SK-N-SH (cell line): ENCODE measurements at regions not wholly inside any gene's neighbourhood (a gene's known extent, or its start where the extent isn't known, plus 50 kb on each side); places are given as distances from the start of the nearest gene placed in this dataset.

Experiments
- CTCF ChIA-PET: fragments of 300-600, 350-600 bp; formaldehyde crosslinking; extraction: SDS; loops from one replicate; lab custom pipeline; 2021; lab: Yijun Ruan, JAX
- POLR2A ChIA-PET: fragments of 350-600 bp; sonication (Branson Sonifier 250); formaldehyde crosslinking; extraction: SDS; loops from one replicate; lab custom pipeline; 2020; ENCODE audit warnings: antibody characterized with exemption, inconsistent platforms; lab: Yijun Ruan, JAX
- DNase-seq: peaks from one replicate; pipeline ENCODE4 v3.0.0; 2012
- H2AFZ ChIP-seq: fragments of 200-600 bp; sonication (generic); 2 replicates; pipeline ENCODE4 v1.8.1; 2016; ENCODE audit warnings: antibody characterized with exemption, mild to moderate bottlenecking, low read depth
- H3F3A ChIP-seq: fragments of 200-600 bp; sonication (generic); replicated peaks from 2 replicates; pipeline ENCODE3; 2016; ENCODE audit warnings: antibody characterized with exemption, mild to moderate bottlenecking; ENCODE audit not compliant: insufficient read depth
- H3K27ac ChIP-seq, 2 experiments: fragments of 200-500 bp in 1 of 2; fragments of 200-600 bp in 1 of 2; sonication (Bioruptor generic) in 1 of 2; sonication (generic), shearing (Covaris generic) in 1 of 2; 2 replicates each; pipeline versions ENCODE4 v1.5.1 to v1.6.1; 2014 to 2016; ENCODE audit warnings: low read depth in 2 of 2, inconsistent platforms in 1 of 2, low read length in 1 of 2, mild to moderate bottlenecking in 1 of 2, mixed read lengths in 1 of 2
- H3K27me3 ChIP-seq: fragments of 200-600 bp; sonication (generic), shearing (Covaris generic); 2 replicates; pipeline ENCODE4 v1.6.1; 2016; ENCODE audit warnings: mixed run types; ENCODE audit not compliant: insufficient read depth
- H3K36me3 ChIP-seq, 2 experiments: fragments of 200-500 bp in 1 of 2; fragments of 200-600 bp in 1 of 2; sonication (Bioruptor generic) in 1 of 2; sonication (generic) in 1 of 2; replicated peaks in 1 of 2; 2 replicates each; pipeline versions ENCODE3 to v1.5.1; 2014 to 2016; ENCODE audit warnings: low read length in 1 of 2, mild to moderate bottlenecking in 1 of 2; ENCODE audit not compliant: insufficient read depth in 2 of 2, control insufficient read depth in 1 of 2
- H3K4me1 ChIP-seq, 2 experiments: fragments of 200-500 bp in 1 of 2; fragments of 200-600 bp in 1 of 2; sonication (Bioruptor generic) in 1 of 2; sonication (generic), shearing (Covaris generic) in 1 of 2; 2 replicates each; pipeline versions ENCODE4 v1.5.1 to v1.6.1; 2014 to 2016; ENCODE audit warnings: low read depth in 1 of 2, low read length in 1 of 2, mixed run types in 1 of 2; ENCODE audit not compliant: insufficient read depth in 2 of 2, control insufficient read depth in 1 of 2
- H3K4me2 ChIP-seq: fragments of 200-600 bp; sonication (generic), shearing (Covaris generic); 2 replicates; pipeline ENCODE4 v1.6.1; 2017; ENCODE audit warnings: mixed run types
- H3K4me3 ChIP-seq, 2 experiments: fragments of 200-500 bp in 1 of 2; fragments of 200-600 bp in 1 of 2; sonication (Bioruptor generic) in 1 of 2; sonication (generic), shearing (Covaris generic) in 1 of 2; 2 replicates each; pipeline versions ENCODE4 v1.5.1 to v1.8.1; 2014 to 2016; ENCODE audit warnings: low read depth in 2 of 2, inconsistent platforms in 1 of 2, low read length in 1 of 2, mild to moderate bottlenecking in 1 of 2, mixed read lengths in 1 of 2, moderate library complexity in 1 of 2
- H3K79me2 ChIP-seq: fragments of 200-600 bp; sonication (generic); 2 replicates; pipeline ENCODE4 v1.8.1; 2017; ENCODE audit warnings: mild to moderate bottlenecking; ENCODE audit not compliant: insufficient read depth
- H3K9ac ChIP-seq: fragments of 200-600 bp; sonication (generic); 2 replicates; pipeline ENCODE4 v1.6.1; 2017; ENCODE audit warnings: mixed run types
- H3K9me2 ChIP-seq: fragments of 200-600 bp; sonication (generic); 2 replicates; pipeline ENCODE4 v1.6.1; 2017; ENCODE audit warnings: mixed run types
- H3K9me3 ChIP-seq: fragments of 200-600 bp; sonication (generic); 2 replicates; pipeline ENCODE4 v1.6.1; 2017; ENCODE audit warnings: mixed run types, mild to moderate bottlenecking, moderate library complexity
- H4K20me1 ChIP-seq: fragments of 200-600 bp; sonication (generic); 2 replicates; pipeline ENCODE4 v1.6.1; 2017; ENCODE audit warnings: mild to moderate bottlenecking, mixed run types; ENCODE audit not compliant: insufficient read depth
- CHD2 ChIP-seq: fragments of 150-350 bp; IDR thresholded peaks from 2 replicates; pipeline ENCODE4 v1.6.1; 2018; ENCODE audit warnings: low read length; ENCODE audit not compliant: partially characterized antibody
- CTCF ChIP-seq: fragments of 200-600 bp; sonication (generic); IDR thresholded peaks from 2 replicates; pipeline ENCODE4 v1.6.1; 2017; ENCODE audit warnings: antibody characterized with exemption, mild to moderate bottlenecking, moderate library complexity
- EZH2phosphoT487 ChIP-seq: fragments of 200-600 bp; sonication (generic); IDR thresholded peaks from 2 replicates; pipeline ENCODE4 v1.6.1; 2017; ENCODE audit warnings: low read depth, mixed run types, mild to moderate bottlenecking, antibody characterized with exemption, moderate library complexity, borderline replicate concordance
- FOXM1 ChIP-seq: IDR thresholded peaks from 2 replicates; pipeline ENCODE4 v1.4.0; 2012; ENCODE audit warnings: low read depth, mild to moderate bottlenecking
- IRF3 ChIP-seq: fragments of 150-350 bp; IDR thresholded peaks from 2 replicates; pipeline ENCODE4 v1.6.1; 2016; ENCODE audit warnings: mild to moderate bottlenecking, low read depth, low read length
- MAX ChIP-seq: IDR thresholded peaks from 2 replicates; pipeline ENCODE4 v1.4.0; 2012; ENCODE audit warnings: low read depth
- NRF1 ChIP-seq: IDR thresholded peaks from 2 replicates; pipeline ENCODE4 v1.6.1; 2012; ENCODE audit warnings: low read depth, mild to moderate bottlenecking, low read length
- PBX3 ChIP-seq: IDR thresholded peaks from 2 replicates; pipeline ENCODE4; 2012
- RAD21 ChIP-seq: IDR thresholded peaks from 2 replicates; pipeline ENCODE4 v1.6.1; 2012; ENCODE audit warnings: mild to moderate bottlenecking, low read length
- RCOR1 ChIP-seq: fragments of 150-350 bp; IDR thresholded peaks from 2 replicates; pipeline ENCODE4 v1.6.1; 2017; ENCODE audit warnings: antibody characterized with exemption, low read length
- RFX5 ChIP-seq: IDR thresholded peaks from 2 replicates; pipeline ENCODE4 v1.6.1; 2012; ENCODE audit warnings: mild to moderate bottlenecking, improper control_type of control experiment, low read length
- RXRA ChIP-seq: IDR thresholded peaks from 2 replicates; pipeline ENCODE4 v1.4.0; 2012; ENCODE audit warnings: low read depth, mild to moderate bottlenecking, borderline replicate concordance
- SMC3 ChIP-seq: IDR thresholded peaks from 2 replicates; pipeline ENCODE4 v1.6.1; 2012; ENCODE audit warnings: low read depth, low read length, improper control_type of control experiment
- TCF12 ChIP-seq: IDR thresholded peaks from 2 replicates; pipeline ENCODE4 v1.4.0; 2012
- WGBS: methylation state at CpG from one replicate; pipeline ENCODE4 v1.1.6; 2017; ENCODE audit warnings: low lambda C conversion rate; 5-methylcytosine and 5-hydroxymethylcytosine counted together

GRCh38 chr7:81449105-81449504, 320.7 kb downstream of the HGF start:
- Histone ChIP-seq H3K9me2 (no peaks in the 10 kb centered on the region), H3K27me3 (no peaks in the 10 kb centered on the region), H3K9me3 (no peaks in the 10 kb centered on the region), H3K4me3 (no peak overlapping the region), H4K20me1 (no peaks in the 10 kb centered on the region), H3K27ac (no peak overlapping the region), H3K4me1 (no peaks in the 10 kb centered on the region; a peak in 1 of 4 replicates), H3F3A (no peaks in the 10 kb centered on the region), H3K36me3 (no peaks in the 10 kb centered on the region), H3K79me2 (no peaks in the 10 kb centered on the region), H2AFZ (no peak overlapping the region; the same call in 1 of the 2 replicates), H3K9ac (no peak overlapping the region), H3K4me2 (no peak overlapping the region)
- CTCF ChIA-PET: interaction anchor here (1.1 to 3.7 kb wide), 4 partner anchors 21 to 751 kb away, joined by 3 to 25 read pairs (median 5); partner anchors contain the start of gene SEMA3C
- POLR2A ChIA-PET: no interaction called here
- no peak for DNase-seq
- no peak for TF ChIP-seq FOXM1

- H3K4me2 ChIP-seq: no peak overlapping the region
- DNase-seq: peak; percentile 50
- no peaks in the 10 kb centered on the region; a peak in 1 of 4 replicates for H3K4me1 ChIP-seq
- TF ChIP-seq PBX3 (peak; percentile 34; the same call in 1 of the 2 replicates), RAD21 (peak; percentile 97), MAX (no peak), CHD2 (peak; percentile 12), NRF1 (no peak), TCF12 (no peak), CTCF (peak; percentile 79), IRF3 (0 out of 2 replicates have a peak, but pooled peaks have one; percentile 11), RFX5 (no peak), RCOR1 (peak; percentile 38; the same call in 1 of the 2 replicates), SMC3 (peak; percentile 92), EZH2phosphoT487 (no peak), RXRA (no peak)
- H3K4me3 ChIP-seq: no peak overlapping the region
- POLR2A ChIA-PET: no interaction called here
- CTCF ChIA-PET: interaction anchor here (0.6 to 2.5 kb wide), 30 partner anchors 9 to 1313 kb away, joined by 3 to 21 read pairs (median 3); partner anchors contain the start of genes GNAI1 and SEMA3C
- H3K9me3 ChIP-seq: no peaks in the 10 kb centered on the region
- H3F3A ChIP-seq: no peaks in the 10 kb centered on the region
- H3K79me2 ChIP-seq: no peaks in the 10 kb centered on the region
- no peaks in the 10 kb centered on the region for H4K20me1 ChIP-seq
- 46% methylated on average over 4 of the region's 4 CpGs for WGBS
- H3K27me3 ChIP-seq: no peaks in the 10 kb centered on the region
- no peaks in the 10 kb centered on the region for H3K9me2 ChIP-seq
- no peaks in the 10 kb centered on the region for H3K36me3 ChIP-seq
- no peak overlapping the region for H3K9ac ChIP-seq
- no peak overlapping the region for H2AFZ ChIP-seq
- no peak overlapping the region for H3K27ac ChIP-seq
These were observed 322.4 kb downstream of the HGF start for GRCh38 chr7:81447351-81447952.
